NCI-H2081 treated with DMSO at 0.1 percent for 48 hours (cell line): ENCODE measurements at regions not wholly inside any gene's neighbourhood (a gene's known extent, or its start where the extent isn't known, plus 50 kb on each side); places are given as distances from the start of the nearest gene placed in this dataset.

Experiments used
- DNase-seq: peaks from one replicate; lab custom pipeline; 2025; lab: John Stamatoyannopoulos, UW

- no peak for DNase-seq
Measured at GRCh38 chr5:51279983-51280706, 103.1 kb upstream of the ISL1 start.

DNA sequence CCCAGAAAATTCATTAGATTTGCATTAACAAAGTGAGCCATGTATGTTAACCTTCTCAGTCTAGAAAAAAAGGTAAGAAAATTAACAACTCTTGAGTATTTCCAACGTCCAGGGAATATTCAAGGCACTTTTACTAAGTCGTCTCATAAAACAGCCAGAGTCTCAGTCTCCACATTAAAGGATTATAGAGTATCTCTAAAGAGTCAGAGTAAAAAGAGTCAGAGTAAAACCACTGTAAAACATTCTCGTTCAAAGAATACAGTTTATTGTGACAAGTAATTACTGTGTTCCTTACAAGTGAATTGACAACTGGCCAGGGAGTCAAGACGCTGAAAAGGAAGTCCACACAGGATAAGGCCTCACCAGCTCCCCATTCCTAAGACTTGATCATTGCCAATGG, 97.2 kb upstream of the ISL1 start:
- no peak for DNase-seq

DNA sequence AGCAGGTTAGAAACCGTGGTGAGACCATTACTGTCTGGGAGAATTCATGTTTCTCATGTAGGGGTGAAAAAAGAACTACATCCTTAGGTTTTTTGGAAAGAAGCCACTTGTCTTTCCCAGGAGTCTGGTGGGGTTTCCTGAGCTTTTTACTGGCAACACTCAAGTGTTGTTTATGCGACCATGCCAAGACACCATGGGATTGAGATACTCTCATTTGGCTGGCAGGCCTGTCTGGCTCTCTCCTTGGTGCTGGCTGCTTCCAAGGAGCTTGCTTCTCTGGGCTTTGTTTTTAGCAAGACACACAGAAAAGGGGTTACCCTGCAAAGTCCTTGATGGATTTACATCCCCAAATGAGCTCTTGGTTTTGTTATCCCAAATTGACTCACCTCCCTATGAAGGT, 80.9 kb upstream of the ISL1 start:
- DNase-seq, result no peak

DNA sequence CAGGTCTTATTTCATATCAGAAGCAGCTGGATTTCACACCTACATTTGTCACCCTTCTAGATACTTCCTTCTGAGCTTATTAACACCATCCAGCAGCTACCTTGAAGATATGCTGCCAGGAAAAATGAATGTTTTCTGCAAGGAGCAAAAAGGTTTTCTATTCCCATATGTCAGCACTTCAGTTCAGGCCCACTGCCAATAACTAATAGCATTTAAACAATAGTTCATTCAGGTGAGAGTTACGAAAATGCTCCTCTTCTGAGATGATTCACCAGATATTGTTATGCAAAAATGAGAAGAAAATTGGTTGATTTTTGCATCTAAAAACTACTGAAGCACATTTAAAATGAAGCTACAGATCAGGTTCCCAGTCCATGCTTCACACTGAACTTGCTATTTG, 56.4 kb upstream of the ISL1 start:
- no peak for DNase-seq
